ENCODE measurements at regions not wholly inside any gene's neighbourhood (a gene's known extent, or its start where the extent isn't known, plus 50 kb on each side); places are given as distances from the start of the nearest gene placed in this dataset.
"Not testable (repeated sequence)": the region's sequence is repeated elsewhere in the genome, so short reads cannot be mapped to it uniquely, and the experiment has no call there.

- DNase-seq = no peak
Observed at GRCh38 chr12:38484821-38485449, 168.4 kb downstream of the ALG10B start.

- DNase-seq = no peak
Observed at GRCh38 chr12:38488866-38489265, 172.3 kb downstream of the ALG10B start.

- no peak for DNase-seq
Observed at GRCh38 chr12:38490073-38490472, 173.5 kb downstream of the ALG10B start.

- no peak for DNase-seq
Observed at GRCh38 chr12:38490941-38491340, 174.4 kb downstream of the ALG10B start.

- DNase-seq = no peak
Observed at GRCh38 chr12:38501481-38501880, 184.9 kb downstream of the ALG10B start.

- no peak for DNase-seq
Observed at GRCh38 chr12:38501991-38502390, 185.4 kb downstream of the ALG10B start.

- DNase-seq = no peak
Observed at GRCh38 chr12:38502415-38502814, 185.8 kb downstream of the ALG10B start.

GRCh38 chr12:38507839-38508238, 191.3 kb downstream of the ALG10B start:
- no peak for DNase-seq

GRCh38 chr12:38508246-38508645, 191.7 kb downstream of the ALG10B start:
- no peak for DNase-seq

GRCh38 chr12:38515912-38516311, 199.3 kb downstream of the ALG10B start:
- DNase-seq = peak; percentile 15

- DNase-seq = peak; percentile 37
Observed at GRCh38 chr12:38516418-38516817, 199.8 kb downstream of the ALG10B start.

GRCh38 chr12:38523920-38524319, 207.3 kb downstream of the ALG10B start:
- no peak for DNase-seq

- no peak for DNase-seq
Observed at GRCh38 chr12:38527631-38528030, 211.1 kb downstream of the ALG10B start.

- no peak for DNase-seq
Observed at GRCh38 chr12:38528527-38528926, 212.0 kb downstream of the ALG10B start.

- not testable (repeated sequence) for DNase-seq
Observed at GRCh38 chr12:38529281-38529680, 212.7 kb downstream of the ALG10B start.

- no peak for DNase-seq
Observed at GRCh38 chr12:38538319-38538718, 221.7 kb downstream of the ALG10B start.

GRCh38 chr12:38540156-38540555, 223.6 kb downstream of the ALG10B start:
- DNase-seq = no peak

GRCh38 chr12:38541849-38542248, 225.3 kb downstream of the ALG10B start:
- no peak for DNase-seq

- DNase-seq = no peak
Observed at GRCh38 chr12:38543151-38543550, 226.6 kb downstream of the ALG10B start.

GRCh38 chr12:38544330-38545066, 227.9 kb downstream of the ALG10B start:
- peak; percentile 53 for DNase-seq

- DNase-seq = no peak
Observed at GRCh38 chr12:38547586-38547985, 231.0 kb downstream of the ALG10B start.

- peak; percentile 76 for DNase-seq
Observed at GRCh38 chr12:38555620-38556591, 239.3 kb downstream of the ALG10B start.

GRCh38 chr12:38556647-38557046, 240.1 kb downstream of the ALG10B start:
- DNase-seq = no peak

All from OCI-M1 (cell line).